HG02588 (cell line): ENCODE measurements at regions not wholly inside any gene's neighbourhood (a gene's known extent, or its start where the extent isn't known, plus 50 kb on each side); places are given as distances from the start of the nearest gene placed in this dataset.
"Not testable (repeated sequence)": the region's sequence is repeated elsewhere in the genome, so short reads cannot be mapped to it uniquely, and the experiment has no call there.

ENCODE experiments used
- ATAC-seq: cut with Tn5 transposase; IDR thresholded peaks from one replicate; pipeline ENCODE4 v1.9.1; 2021; ENCODE audit warnings: mild to moderate bottlenecking, moderate library complexity; ENCODE audit not compliant: unreplicated experiment

- not testable (repeated sequence) for ATAC-seq
Observed at GRCh38 chrX:115840729-115841409, 279.9 kb downstream of the PLS3 start.

GRCh38 chrX:115850986-115851385 is 290.0 kb downstream of the PLS3 start:
- not testable (repeated sequence) for ATAC-seq

- ATAC-seq = not testable (repeated sequence)
Observed at GRCh38 chrX:115853260-115853659, 292.3 kb downstream of the PLS3 start.

DNA sequence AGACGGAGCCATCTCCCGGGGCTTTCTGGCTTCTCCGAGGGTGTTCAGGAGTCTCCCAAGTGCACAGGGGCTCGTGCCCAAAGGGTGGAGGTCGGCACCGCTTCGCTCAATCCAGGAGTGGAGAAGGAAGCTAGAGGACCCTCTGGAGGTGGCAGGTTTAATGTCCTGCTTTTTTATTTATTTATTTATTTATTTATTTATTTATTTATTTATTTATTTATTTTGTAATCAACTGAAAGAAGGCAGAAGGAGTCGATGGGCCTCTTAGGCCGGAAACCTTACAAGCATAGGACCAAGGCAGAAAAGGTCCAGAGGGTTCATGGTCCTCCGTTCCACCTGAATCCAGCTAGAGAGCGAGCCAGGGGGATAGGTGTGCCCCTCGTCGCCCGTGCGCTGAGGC is 289.4 kb upstream of the AGTR2 start:
- ATAC-seq = not testable (repeated sequence)

GRCh38 chrX:115884121-115884520 is 286.4 kb upstream of the AGTR2 start:
- ATAC-seq = not testable (repeated sequence)

DNA sequence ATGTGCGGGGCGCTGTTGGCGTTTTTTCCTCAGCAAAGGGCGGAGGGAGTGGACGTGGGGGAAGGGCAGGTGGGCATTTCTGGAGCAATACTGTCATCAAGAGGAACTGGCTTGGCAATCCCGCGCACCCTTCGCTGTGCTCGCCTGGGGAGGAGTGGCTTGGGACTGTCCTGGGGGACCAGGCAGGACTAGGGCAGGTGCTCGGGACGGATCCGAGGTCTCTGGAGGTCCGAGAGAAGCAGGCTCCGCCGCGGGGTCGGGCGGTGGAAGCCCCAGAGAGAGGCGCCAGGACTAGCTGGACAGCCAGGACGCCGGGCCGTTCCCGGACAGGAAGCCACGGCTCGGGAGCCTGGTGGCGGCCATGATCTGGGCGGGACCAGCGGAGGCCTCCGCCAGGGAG is 282.5 kb upstream of the AGTR2 start:
- ATAC-seq = not testable (repeated sequence)

- ATAC-seq = not testable (repeated sequence)
Observed at GRCh38 chrX:115888519-115888918, 282.0 kb upstream of the AGTR2 start.

DNA sequence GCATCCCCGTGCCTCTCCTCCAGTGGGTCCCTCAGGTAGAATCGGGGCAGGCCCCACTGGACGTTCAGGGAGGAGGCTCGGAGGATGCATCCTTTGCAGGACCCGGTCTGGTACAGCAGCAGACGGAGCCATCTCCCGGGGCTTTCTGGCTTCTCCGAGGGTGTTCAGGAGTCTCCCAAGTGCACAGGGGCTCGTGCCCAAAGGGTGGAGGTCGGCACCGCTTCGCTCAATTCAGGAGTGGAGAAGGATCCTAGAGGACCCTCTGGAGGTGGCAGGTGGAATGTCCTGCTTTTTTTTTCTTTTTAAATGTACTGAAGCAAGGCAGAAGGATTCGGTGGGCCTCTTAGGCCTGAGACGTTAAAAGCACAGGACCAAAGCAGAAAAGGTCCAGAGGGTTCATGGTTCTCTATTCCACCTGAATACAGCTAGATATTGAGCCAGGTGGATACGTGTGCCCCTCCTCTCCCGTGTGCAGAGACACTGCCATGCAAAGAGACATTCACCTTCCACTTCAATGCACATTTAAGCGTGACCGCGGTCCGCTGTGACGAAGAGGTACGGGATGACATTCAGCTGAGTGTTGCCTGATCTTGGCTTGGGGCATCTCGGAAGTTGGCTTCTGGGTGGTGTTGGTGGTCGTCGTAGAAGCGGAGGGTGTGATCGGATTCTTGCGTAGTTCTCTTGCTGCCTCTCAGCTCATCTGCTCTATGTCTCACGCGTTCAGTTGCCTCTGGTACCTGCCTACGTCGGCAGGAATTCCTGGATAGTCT is 281.2 kb upstream of the AGTR2 start:
- no peak for ATAC-seq

DNA sequence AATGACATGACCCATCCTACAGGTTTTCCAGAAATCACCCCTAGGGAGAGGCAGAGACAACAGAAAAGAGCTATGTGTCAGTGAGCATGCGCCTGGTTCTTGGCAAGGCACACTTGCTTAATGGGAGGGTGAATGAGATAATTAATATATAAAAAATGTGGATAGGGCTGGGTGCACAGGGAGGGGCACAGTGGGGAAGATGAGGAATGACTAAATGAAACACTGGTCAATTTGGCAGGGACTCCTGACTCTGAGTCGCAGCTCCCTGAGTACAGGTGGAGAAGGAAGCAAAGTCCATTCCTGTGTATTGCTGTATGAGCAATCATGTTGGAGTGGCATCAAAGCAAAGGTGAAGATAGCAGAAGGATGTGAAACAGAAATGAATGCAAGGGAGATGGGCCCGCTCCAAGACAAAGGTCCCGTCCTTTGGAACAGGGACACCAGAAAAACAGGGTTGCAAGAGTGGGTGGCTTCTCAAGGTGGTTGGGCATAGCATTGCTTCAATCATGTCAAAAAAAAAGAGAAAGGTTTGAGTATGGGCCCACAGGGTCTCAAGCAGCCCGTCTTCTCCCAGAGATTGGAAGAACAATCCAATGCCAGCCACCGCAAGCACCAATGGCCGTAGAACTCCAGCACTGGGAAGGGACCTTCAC is 278.4 kb upstream of the AGTR2 start:
- ATAC-seq = no peak

GRCh38 chrX:115892787-115893671 is 277.5 kb upstream of the AGTR2 start:
- no peak for ATAC-seq

- ATAC-seq = no peak
Observed at GRCh38 chrX:115894087-115894486, 276.5 kb upstream of the AGTR2 start.

- ATAC-seq = no peak
Observed at GRCh38 chrX:115895678-115896329, 274.7 kb upstream of the AGTR2 start.

GRCh38 chrX:115896362-115896761 is 274.2 kb upstream of the AGTR2 start:
- ATAC-seq = no peak

- ATAC-seq = no peak
Observed at GRCh38 chrX:115897956-115898355, 272.6 kb upstream of the AGTR2 start.

DNA sequence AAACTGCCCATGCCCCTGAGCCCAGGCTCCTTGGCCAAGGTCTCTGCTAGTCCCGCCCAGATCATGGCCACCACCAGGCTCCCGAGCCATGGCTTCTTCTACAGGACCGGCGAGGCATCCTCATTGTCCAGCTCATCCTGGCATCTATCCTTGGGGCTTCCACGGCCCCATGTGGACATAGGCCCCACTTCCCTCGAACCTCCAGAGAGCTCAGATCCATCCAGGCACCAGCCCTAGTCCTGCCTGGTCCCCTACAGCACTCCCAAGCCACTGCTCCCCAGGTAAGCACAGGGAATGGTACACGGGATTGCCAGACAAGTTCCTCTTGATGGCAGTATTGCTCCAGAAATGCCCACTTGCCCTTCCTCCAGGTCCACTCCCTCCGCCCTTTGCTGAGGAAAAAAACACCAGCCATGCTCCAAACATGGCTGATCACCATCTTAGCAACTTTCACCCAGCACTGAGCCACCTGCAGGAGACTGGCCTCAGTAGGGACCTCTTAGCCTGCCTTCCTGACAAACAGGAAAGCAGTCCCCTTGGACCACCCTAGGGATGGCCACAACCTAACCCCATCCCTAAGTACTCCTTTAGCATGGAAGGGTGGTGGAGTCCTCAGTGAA is 272.1 kb upstream of the AGTR2 start:
- no peak for ATAC-seq

DNA sequence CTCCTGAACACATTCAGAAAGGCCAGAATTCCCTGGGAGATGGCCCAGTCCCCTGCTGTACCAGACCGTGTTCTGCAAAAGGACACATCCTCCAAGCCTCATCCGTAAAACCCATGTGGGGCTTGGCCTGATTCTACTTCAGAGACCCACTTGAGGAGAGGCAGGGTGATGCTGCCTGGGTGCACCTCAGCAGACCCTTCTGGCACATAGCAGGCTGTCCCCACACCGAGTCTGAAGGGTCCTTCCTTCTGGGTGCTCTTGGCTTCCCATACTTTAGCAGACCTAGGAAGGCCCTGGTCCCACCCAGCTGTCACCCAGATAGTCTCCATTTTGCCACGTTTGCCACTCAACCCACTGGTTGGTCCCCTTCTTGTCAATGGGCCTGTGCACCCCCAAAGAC is 270.1 kb upstream of the AGTR2 start:
- ATAC-seq = no peak

DNA sequence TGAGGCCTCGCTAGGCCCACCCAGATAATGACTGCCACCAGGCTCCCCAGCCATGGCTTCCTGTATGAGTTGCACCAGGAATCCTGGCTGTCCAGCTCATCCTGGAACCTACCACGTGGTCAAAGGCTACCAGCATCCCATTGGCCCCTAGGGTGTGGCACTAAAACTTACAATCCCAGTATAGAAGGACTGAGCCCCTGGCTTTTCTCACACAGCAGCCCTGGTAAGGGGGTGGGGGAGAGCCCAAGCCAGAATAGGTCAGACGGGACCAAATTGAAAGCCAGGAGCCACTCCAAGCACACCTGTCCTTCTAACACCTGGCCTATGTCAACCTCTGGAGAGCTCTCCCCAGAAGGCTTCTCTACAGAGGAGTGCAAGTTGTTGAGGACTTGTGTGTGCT is 269.3 kb upstream of the AGTR2 start:
- ATAC-seq = no peak

- ATAC-seq = no peak
Observed at GRCh38 chrX:115902995-115903394, 267.5 kb upstream of the AGTR2 start.

DNA sequence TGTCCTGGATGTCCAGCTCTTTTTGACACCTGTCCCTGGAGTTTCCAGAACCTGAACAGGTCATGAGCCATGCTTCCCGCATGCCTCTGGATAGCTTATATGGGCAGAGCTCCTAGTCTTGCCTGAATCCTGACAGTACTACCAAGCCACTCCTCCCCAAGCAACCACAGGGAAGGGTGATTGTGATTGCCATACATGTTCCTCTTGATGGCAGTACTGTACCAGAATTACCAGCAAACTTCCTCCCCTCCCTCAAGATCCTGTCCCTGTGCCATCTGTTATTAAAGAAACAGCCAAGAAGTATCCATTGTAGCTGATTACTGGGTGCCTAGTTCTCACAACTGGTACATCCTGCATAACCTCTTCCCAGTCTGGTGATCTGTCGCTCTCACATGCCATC is 264.3 kb upstream of the AGTR2 start:
- ATAC-seq = no peak

GRCh38 chrX:115906881-115907280 is 263.7 kb upstream of the AGTR2 start:
- no peak for ATAC-seq
